HUES6 (cell line): ENCODE measurements at regions not wholly inside any gene's neighbourhood (a gene's known extent, or its start where the extent isn't known, plus 50 kb on each side); places are given as distances from the start of the nearest gene placed in this dataset.

Experiments
- H3K27ac ChIP-seq: 2 replicates; pipeline ENCODE4 v1.7.0; 2013; ENCODE audit warnings: low read depth, mild to moderate bottlenecking, low read length, inconsistent platforms
- H3K27me3 ChIP-seq: 2 replicates; pipeline ENCODE4 v1.6.1; 2013; ENCODE audit warnings: low read length; ENCODE audit not compliant: control insufficient read depth, insufficient read depth
- H3K36me3 ChIP-seq: 2 replicates; pipeline ENCODE4 v1.6.1; 2013; ENCODE audit warnings: low read length; ENCODE audit not compliant: control insufficient read depth, insufficient read depth
- H3K4me1 ChIP-seq: 2 replicates; pipeline ENCODE4 v1.6.1; 2013; ENCODE audit warnings: low read length; ENCODE audit not compliant: control insufficient read depth, insufficient read depth
- H3K4me3 ChIP-seq: 2 replicates; pipeline ENCODE4 v1.5.1; 2013; ENCODE audit warnings: low read depth, low read length
- H3K9ac ChIP-seq: one replicate; pipeline ENCODE4 v1.6.1; 2013; ENCODE audit warnings: mild to moderate bottlenecking, low read length
- H3K9me3 ChIP-seq: 2 replicates; pipeline ENCODE4 v1.6.1; 2013; ENCODE audit warnings: low read depth, low read length; ENCODE audit not compliant: control insufficient read depth, insufficient read depth

- Histone ChIP-seq H3K9ac (no peak overlapping the region), H3K27me3 (no peaks in the 10 kb centered on the region), H3K27ac (no peak overlapping the region), H3K4me3 (no peak overlapping the region), H3K4me1 (no peaks in the 10 kb centered on the region), H3K36me3 (no peaks in the 10 kb centered on the region), H3K9me3 (peaks cover 21% of the 10 kb centered on the region)
Measured at GRCh38 chr4:134812611-134813010, 611.0 kb upstream of the PABPC4L start.

GRCh38 chr4:134807231-134807745 lies 605.7 kb upstream of the PABPC4L start:
- Histone ChIP-seq H3K4me3 (no peak overlapping the region), H3K4me1 (no peaks in the 10 kb centered on the region), H3K9ac (no peak overlapping the region), H3K27ac (no peak overlapping the region), H3K36me3 (no peaks in the 10 kb centered on the region), H3K9me3 (no peaks in the 10 kb centered on the region), H3K27me3 (no peaks in the 10 kb centered on the region)

DNA sequence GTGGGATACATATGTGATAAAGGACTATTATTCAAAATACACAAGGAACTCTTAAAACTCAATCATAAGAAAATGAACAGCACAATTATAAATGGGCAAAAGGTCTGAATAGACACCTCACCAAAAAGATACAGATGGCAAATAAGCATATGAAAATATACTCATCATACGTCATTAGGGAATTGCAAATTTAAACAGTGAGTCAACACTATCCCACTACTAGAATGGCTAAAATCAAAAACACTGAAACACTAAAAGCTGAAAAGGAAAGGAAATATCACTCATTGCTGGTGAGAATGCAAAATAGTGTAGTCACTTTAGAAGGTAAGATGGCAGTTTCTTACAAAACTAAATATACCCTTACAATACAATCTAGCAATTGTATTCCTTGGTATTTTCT lies 597.0 kb upstream of the PABPC4L start:
- H3K36me3 ChIP-seq, result no peaks in the 10 kb centered on the region
- H3K9ac ChIP-seq, result no peak overlapping the region
- no peak overlapping the region for H3K27ac ChIP-seq
- H3K9me3 ChIP-seq, result no peaks in the 10 kb centered on the region
- no peaks in the 10 kb centered on the region for H3K27me3 ChIP-seq
- no peak overlapping the region for H3K4me3 ChIP-seq
- H3K4me1 ChIP-seq, result no peaks in the 10 kb centered on the region

DNA sequence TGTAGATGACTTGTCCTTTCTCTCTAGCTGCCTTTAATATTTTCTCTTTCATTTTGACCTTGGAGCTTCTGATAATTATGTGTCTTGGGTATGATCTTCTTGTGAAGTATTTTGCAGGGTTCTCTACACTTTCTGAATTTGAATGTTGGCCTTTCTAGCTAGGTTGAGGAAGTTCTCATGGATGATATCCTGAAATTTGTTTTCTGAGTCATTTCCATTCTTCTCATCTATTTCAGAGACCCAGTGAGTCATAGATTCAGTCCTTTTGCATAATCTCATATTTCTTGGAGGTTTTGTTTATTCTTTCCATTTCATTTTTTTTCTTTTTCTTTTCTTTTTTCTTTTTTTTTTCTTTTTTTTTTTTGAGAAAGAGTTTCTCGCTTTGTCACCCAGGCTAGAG lies 585.7 kb upstream of the PABPC4L start:
- Histone ChIP-seq H3K9ac (no peak overlapping the region), H3K4me3 (no peak overlapping the region)

GRCh38 chr4:134780244-134780643 lies 578.7 kb upstream of the PABPC4L start:
- H3K27me3 ChIP-seq, result no peaks in the 10 kb centered on the region
- no peak overlapping the region for H3K4me3 ChIP-seq
- H3K27ac ChIP-seq, result no peak overlapping the region
- no peak overlapping the region for H3K9ac ChIP-seq
- H3K4me1 ChIP-seq, result no peaks in the 10 kb centered on the region
- H3K36me3 ChIP-seq, result no peaks in the 10 kb centered on the region
- peaks cover 4% of the 10 kb centered on the region; the same call in 1 of the 2 replicates for H3K9me3 ChIP-seq

More for the DNA sequence above, 585.7 kb upstream of the PABPC4L start:
- Histone ChIP-seq H3K36me3 (no peaks in the 10 kb centered on the region), H3K9me3 (peaks cover 14% of the 10 kb centered on the region; the same call in 1 of the 2 replicates), H3K27me3 (no peaks in the 10 kb centered on the region), H3K27ac (no peak overlapping the region), H3K4me1 (no peaks in the 10 kb centered on the region)

- Histone ChIP-seq H3K4me3 (no peak overlapping the region), H3K27ac (no peak overlapping the region), H3K9me3 (peaks cover 16% of the 10 kb centered on the region), H3K36me3 (no peaks in the 10 kb centered on the region), H3K4me1 (no peaks in the 10 kb centered on the region), H3K27me3 (no peaks in the 10 kb centered on the region), H3K9ac (no peak overlapping the region)
Measured at GRCh38 chr4:134777606-134778005, 576.0 kb upstream of the PABPC4L start.

DNA sequence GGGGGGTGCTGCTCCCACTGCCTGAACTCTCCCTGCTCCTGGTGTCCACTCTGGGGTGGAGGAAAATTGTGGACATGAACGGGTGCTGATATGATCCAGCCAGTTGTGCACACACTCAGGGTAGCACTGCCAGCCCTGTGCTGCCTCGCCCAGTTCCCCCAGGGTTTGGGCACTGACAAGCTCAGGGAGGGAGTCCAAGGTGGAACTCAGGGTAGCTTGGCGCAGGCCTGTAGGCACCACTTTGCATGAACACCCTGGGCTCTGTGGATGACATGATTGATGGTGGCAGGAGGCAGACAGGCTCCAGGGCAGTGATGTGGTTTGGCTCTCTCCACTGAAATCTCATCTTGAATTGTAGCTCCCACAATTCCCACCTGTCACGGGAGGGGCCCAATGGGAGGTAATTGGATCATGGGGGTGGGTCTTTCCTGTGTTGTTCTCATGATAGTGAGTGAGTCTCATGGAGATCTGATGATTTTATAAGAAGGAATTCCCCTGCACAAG lies 572.0 kb upstream of the PABPC4L start:
- H3K27ac ChIP-seq, result no peak overlapping the region

DNA sequence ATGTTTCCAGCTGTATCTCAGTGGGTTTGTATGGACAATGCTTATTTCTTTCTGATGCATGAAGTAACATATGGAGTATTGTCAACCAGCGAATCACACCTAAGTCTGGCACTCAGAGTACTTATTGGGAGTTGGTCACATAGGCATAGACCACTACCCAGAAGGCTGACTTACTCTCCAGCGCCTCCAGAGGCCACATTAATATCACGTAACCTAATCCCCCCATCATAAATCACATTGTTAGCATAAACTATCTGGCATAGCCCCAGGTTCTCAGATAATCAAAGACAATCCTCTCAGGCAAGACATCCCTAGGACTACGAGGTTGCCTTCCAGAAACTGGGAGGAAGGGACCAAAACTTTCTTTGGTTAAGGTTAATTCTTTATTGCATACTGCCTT lies 560.5 kb upstream of the PABPC4L start:
- no peak overlapping the region for H3K9ac ChIP-seq
- H3K36me3 ChIP-seq, result no peaks in the 10 kb centered on the region
- H3K9me3 ChIP-seq, result no peaks in the 10 kb centered on the region
- no peak overlapping the region for H3K4me3 ChIP-seq
- no peak overlapping the region for H3K27ac ChIP-seq
- no peaks in the 10 kb centered on the region for H3K4me1 ChIP-seq
- no peaks in the 10 kb centered on the region for H3K27me3 ChIP-seq

More for the DNA sequence above, 572.0 kb upstream of the PABPC4L start:
- no peak overlapping the region for H3K4me3 ChIP-seq
- H3K27me3 ChIP-seq, result no peaks in the 10 kb centered on the region
- H3K4me1 ChIP-seq, result no peaks in the 10 kb centered on the region
- peaks cover 16% of the 10 kb centered on the region for H3K9me3 ChIP-seq
- H3K9ac ChIP-seq, result no peak overlapping the region
- H3K36me3 ChIP-seq, result no peaks in the 10 kb centered on the region

- Histone ChIP-seq H3K27ac (no peak overlapping the region), H3K9ac (no peak overlapping the region), H3K9me3 (no peaks in the 10 kb centered on the region), H3K4me3 (no peak overlapping the region), H3K27me3 (no peaks in the 10 kb centered on the region), H3K4me1 (no peaks in the 10 kb centered on the region), H3K36me3 (no peaks in the 10 kb centered on the region)
Measured at GRCh38 chr4:134756421-134756820, 554.8 kb upstream of the PABPC4L start.

DNA sequence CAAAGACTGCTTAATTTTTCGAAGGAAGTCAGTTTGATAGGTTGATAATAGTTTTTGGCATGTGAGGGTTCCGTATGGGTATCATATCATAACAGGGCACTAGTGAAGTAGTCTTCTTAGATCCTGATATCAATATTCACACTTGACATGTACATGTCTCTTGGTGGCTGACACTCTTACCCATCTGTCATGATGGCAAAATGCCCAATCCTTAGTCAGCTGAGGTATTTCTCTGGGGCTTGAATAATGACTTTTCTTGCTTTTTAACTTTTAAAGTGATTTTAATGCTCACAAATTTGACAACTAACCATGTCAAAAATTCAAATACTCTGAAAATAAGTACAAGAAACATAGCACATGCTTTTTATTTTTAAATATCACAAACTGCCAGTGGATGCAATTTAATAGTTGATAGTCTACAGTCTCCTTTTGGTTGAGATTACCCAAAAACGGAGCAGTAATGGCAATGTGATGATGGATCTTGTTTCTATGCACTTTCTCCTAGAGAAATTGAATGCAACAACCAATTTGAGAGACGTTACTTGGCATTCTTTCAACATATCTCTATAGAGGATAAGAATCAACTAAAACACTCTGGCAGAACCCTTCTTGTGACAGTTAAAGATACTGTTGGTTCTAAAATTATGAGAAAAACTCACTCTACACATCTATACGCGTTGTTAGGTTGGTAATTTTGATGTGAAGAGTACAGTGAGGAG lies 552.9 kb upstream of the PABPC4L start:
- H3K27ac ChIP-seq, result no peak overlapping the region
- H3K4me3 ChIP-seq, result no peak overlapping the region
- H3K27me3 ChIP-seq, result no peaks in the 10 kb centered on the region
- no peak overlapping the region for H3K9ac ChIP-seq
- H3K36me3 ChIP-seq, result no peaks in the 10 kb centered on the region
- H3K9me3 ChIP-seq, result no peaks in the 10 kb centered on the region
- no peaks in the 10 kb centered on the region for H3K4me1 ChIP-seq

GRCh38 chr4:134753390-134753789 lies 551.8 kb upstream of the PABPC4L start:
- Histone ChIP-seq H3K9ac (no peak overlapping the region), H3K4me1 (no peaks in the 10 kb centered on the region), H3K4me3 (no peak overlapping the region), H3K9me3 (0 out of 2 replicates have a peak, but pooled peaks cover 2% of the 10 kb centered on the region), H3K36me3 (no peaks in the 10 kb centered on the region), H3K27me3 (no peaks in the 10 kb centered on the region), H3K27ac (no peak overlapping the region)
